IMR-90 (cell line): ENCODE measurements at regions not wholly inside any gene's neighbourhood (a gene's known extent, or its start where the extent isn't known, plus 50 kb on each side); places are given as distances from the start of the nearest gene placed in this dataset.

ENCODE experiments used
- ATAC-seq: fragments of 200-7000 bp; cut with Tn5 transposase; 2 replicates; pipeline ENCODE4 v1.9.1; 2020; ENCODE audit warnings: low read depth, mild to moderate bottlenecking, moderate library complexity
- BruUV-seq: library from RNA; stranded (reverse); fragments of 400-500 nt; replicated peaks from 2 replicates; lab custom pipeline; 2021; lab: Mats Ljungman, UMichigan
- CTCF ChIA-PET: fragments of 300-600 bp; formaldehyde crosslinking; extraction: SDS; loops from one replicate; lab custom pipeline; 2021; ENCODE audit warnings: antibody characterized with exemption; lab: Yijun Ruan, JAX
- POLR2A ChIA-PET: fragments of 300-600 bp; sonication (Branson Sonifier 250); formaldehyde crosslinking; loops from one replicate; lab custom pipeline; 2022; ENCODE audit warnings: antibody characterized with exemption; ENCODE audit not compliant: unreplicated experiment; lab: Charles Lee
- DNase-seq: peaks from one replicate; pipeline ENCODE4 v3.0.0; 2013
- H2AFZ ChIP-seq: replicated peaks from 2 replicates; pipeline ENCODE3; 2013; ENCODE audit warnings: low read length, mild to moderate bottlenecking; ENCODE audit not compliant: poor library complexity
- H2AK5ac ChIP-seq: 2 replicates; pipeline ENCODE4 v1.6.1; 2013; ENCODE audit warnings: low read depth, low read length, inconsistent platforms
- H2AK9ac ChIP-seq: replicated peaks from 2 replicates; pipeline ENCODE3; 2013; ENCODE audit warnings: mild to moderate bottlenecking, low read depth, low read length, moderate library complexity; ENCODE audit not compliant: poor library complexity
- H2BK120ac ChIP-seq: 2 replicates; pipeline ENCODE4 v1.6.1; 2013; ENCODE audit warnings: low read depth, low read length, inconsistent platforms
- H2BK15ac ChIP-seq: 3 replicates; pipeline ENCODE4 v1.6.1; 2013; ENCODE audit warnings: low read depth, low read length, inconsistent platforms
- H2BK20ac ChIP-seq: 2 replicates; pipeline ENCODE4 v1.6.1; 2013; ENCODE audit warnings: low read depth, mild to moderate bottlenecking, inconsistent platforms, low read length, moderate library complexity
- H2BK5ac ChIP-seq: 2 replicates; pipeline ENCODE4 v1.6.1; 2013; ENCODE audit warnings: mild to moderate bottlenecking, low read depth, low read length, inconsistent platforms; ENCODE audit not compliant: poor library complexity, severe bottlenecking
- H3K14ac ChIP-seq: replicated peaks from 2 replicates; pipeline ENCODE4 v1.6.1; 2013; ENCODE audit warnings: low read depth, low read length, inconsistent platforms
- H3K18ac ChIP-seq: 2 replicates; pipeline ENCODE4 v1.6.1; 2013; ENCODE audit warnings: low read depth, low read length, control low read depth
- H3K23ac ChIP-seq: 2 replicates; pipeline ENCODE4 v1.6.1; 2013; ENCODE audit warnings: low read depth, low read length, inconsistent platforms
- H3K27ac ChIP-seq: 2 replicates; pipeline ENCODE4 v1.5.1; 2013; ENCODE audit warnings: mild to moderate bottlenecking, control low read depth, low read length; ENCODE audit not compliant: insufficient read depth
- H3K27me3 ChIP-seq: 2 replicates; pipeline ENCODE4 v1.6.1; 2013; ENCODE audit warnings: low read length; ENCODE audit not compliant: control insufficient read depth, insufficient read depth
- H3K36me3 ChIP-seq: 2 replicates; pipeline ENCODE4 v1.6.1; 2013; ENCODE audit warnings: low read length, mixed read lengths; ENCODE audit not compliant: control insufficient read depth, insufficient read depth
- H3K4ac ChIP-seq: 2 replicates; pipeline ENCODE4 v1.6.1; 2013; ENCODE audit warnings: low read depth, low read length, inconsistent platforms
- H3K4me1 ChIP-seq: 2 replicates; pipeline ENCODE4 v1.6.1; 2013; ENCODE audit warnings: low read length, mixed read lengths; ENCODE audit not compliant: control insufficient read depth, insufficient read depth
- H3K4me2 ChIP-seq: 2 replicates; pipeline ENCODE4 v1.6.1; 2013; ENCODE audit warnings: low read depth, mild to moderate bottlenecking, control low read depth, low read length, moderate library complexity
- H3K4me3 ChIP-seq: 2 replicates; pipeline ENCODE4 v1.5.1; 2013; ENCODE audit warnings: low read depth, mild to moderate bottlenecking, control low read depth, low read length, moderate library complexity; ENCODE audit not compliant: insufficient read depth
- H3K56ac ChIP-seq: 2 replicates; pipeline ENCODE4 v1.6.1; 2013; ENCODE audit warnings: low read length, inconsistent platforms; ENCODE audit not compliant: insufficient read depth; ENCODE audit errors: extremely low read depth
- H3K79me1 ChIP-seq, 2 experiments: 2 replicates each; pipeline ENCODE4 v1.6.1; 2013; ENCODE audit warnings: low read length in 2 of 2, inconsistent platforms in 1 of 2, low read depth in 1 of 2
- H3K9ac ChIP-seq: 2 replicates; pipeline ENCODE4 v1.6.1; 2013; ENCODE audit warnings: low read depth, low read length, control low read depth
- H3K9me1 ChIP-seq: 2 replicates; pipeline ENCODE4 v1.6.1; 2013; ENCODE audit warnings: low read length, inconsistent platforms; ENCODE audit not compliant: insufficient read depth
- H3K9me3 ChIP-seq: 2 replicates; pipeline ENCODE4 v1.6.1; 2013; ENCODE audit warnings: low read length; ENCODE audit not compliant: control insufficient read depth, insufficient read depth
- H4K20me1 ChIP-seq: 2 replicates; pipeline ENCODE4 v1.6.1; 2013; ENCODE audit warnings: low read length, inconsistent platforms; ENCODE audit not compliant: insufficient read depth
- H4K5ac ChIP-seq: 2 replicates; pipeline ENCODE4 v1.6.1; 2013; ENCODE audit warnings: mild to moderate bottlenecking, low read depth, low read length, control low read depth
- H4K8ac ChIP-seq, 2 experiments: 2 replicates each; pipeline ENCODE4 v1.6.1; 2013; ENCODE audit warnings: low read depth in 2 of 2, low read length in 2 of 2, control low read depth in 1 of 2, inconsistent platforms in 1 of 2
- H4K91ac ChIP-seq: 2 replicates; pipeline ENCODE4 v1.6.1; 2013; ENCODE audit warnings: low read depth, low read length, inconsistent platforms; ENCODE audit not compliant: insufficient read depth
- BHLHE40 ChIP-seq: fragments of 150-350 bp; IDR thresholded peaks from 2 replicates; pipeline ENCODE4 v1.6.1; 2016; ENCODE audit warnings: mild to moderate bottlenecking, low read depth, low read length
- CEBPB ChIP-seq: IDR thresholded peaks from 2 replicates; pipeline ENCODE4 v1.6.1; 2012; ENCODE audit warnings: low read depth, low read length, improper control_type of control experiment
- CHD1 ChIP-seq: IDR thresholded peaks from 2 replicates; pipeline ENCODE4 v1.6.1; 2012; ENCODE audit warnings: low read depth, low read length, improper control_type of control experiment
- ELK1 ChIP-seq: fragments of 150-350 bp; IDR thresholded peaks from 2 replicates; pipeline ENCODE4 v1.6.1; 2016; ENCODE audit warnings: low read depth, mild to moderate bottlenecking, low read length, moderate library complexity, borderline replicate concordance
- FOS ChIP-seq: fragments of 150-350 bp; IDR thresholded peaks from 2 replicates; pipeline ENCODE4 v1.6.1; 2016; ENCODE audit warnings: low read depth, low read length
- MAZ ChIP-seq: IDR thresholded peaks from 2 replicates; pipeline ENCODE4 v1.6.1; 2012; ENCODE audit warnings: low read depth, mild to moderate bottlenecking, low read length, improper control_type of control experiment, moderate library complexity, borderline replicate concordance
- MXI1 ChIP-seq: IDR thresholded peaks from 2 replicates; pipeline ENCODE4 v1.6.1; 2012; ENCODE audit warnings: low read depth, mild to moderate bottlenecking, low read length, moderate library complexity, borderline replicate concordance
- NFE2L2 ChIP-seq: fragments of 150-350 bp; IDR thresholded peaks from 2 replicates; pipeline ENCODE4 v1.6.1; 2016; ENCODE audit warnings: low read depth, mild to moderate bottlenecking, low read length
- RAD21 ChIP-seq: IDR thresholded peaks from 2 replicates; pipeline ENCODE4 v1.6.1; 2012; ENCODE audit warnings: low read length, improper control_type of control experiment
- RFX5 ChIP-seq: IDR thresholded peaks from 2 replicates; pipeline ENCODE4 v1.8.0; 2012; ENCODE audit warnings: low read depth, mild to moderate bottlenecking, low read length, moderate library complexity
- SMC3 ChIP-seq: fragments of 150-350 bp; IDR thresholded peaks from 2 replicates; pipeline ENCODE4 v1.6.1; 2016; ENCODE audit warnings: low read depth, mild to moderate bottlenecking, antibody characterized with exemption, low read length, moderate library complexity
- WGBS, 2 experiments: methylation state at CpG; one replicate each; pipeline versions ENCODE4 v1.1.5 to v1.1.7; 2013; ENCODE audit warnings: missing lambda C conversion rate in 2 of 2; ENCODE audit not compliant: insufficient read length in 1 of 2; ENCODE audit errors: extremely low coverage in 2 of 2; 5-methylcytosine and 5-hydroxymethylcytosine counted together
- dilution Hi-C: fragments of 300-500 bp; cut with HindIII; formaldehyde crosslinking; loops from one replicate; pipeline ENCODE4 v1.14.3; 2018; ENCODE audit warnings: low sequenced_read_pairs; ENCODE audit not compliant: unreplicated experiment
- in situ Hi-C: fragments of 300-500 bp; cut with MboI; formaldehyde crosslinking; loops from 3 replicates; pipeline ENCODE4 v1.14.3; 2019; ENCODE audit warnings: low sequenced_read_pairs, inconsistent platforms, mixed read lengths
- intact Hi-C: fragments of 100-400 bp; cut with micrococcal nuclease; formaldehyde crosslinking; loops from 2 replicates; pipeline ENCODE4 v1.10.0; 2022
- TF ChIP-seq, protein P1 (sequence below): fragments of 150-350 bp; IDR thresholded peaks from 2 replicates; pipeline ENCODE4 v1.6.1; 2017; ENCODE audit warnings: mild to moderate bottlenecking, antibody characterized with exemption, low read length, low read depth
- TF ChIP-seq, protein P2 (sequence below): conservative IDR thresholded peaks from 2 replicates; pipeline ENCODE4 v1.5.1; 2012; ENCODE audit warnings: mild to moderate bottlenecking, low read depth, low read length, improper control_type of control experiment

DNA sequence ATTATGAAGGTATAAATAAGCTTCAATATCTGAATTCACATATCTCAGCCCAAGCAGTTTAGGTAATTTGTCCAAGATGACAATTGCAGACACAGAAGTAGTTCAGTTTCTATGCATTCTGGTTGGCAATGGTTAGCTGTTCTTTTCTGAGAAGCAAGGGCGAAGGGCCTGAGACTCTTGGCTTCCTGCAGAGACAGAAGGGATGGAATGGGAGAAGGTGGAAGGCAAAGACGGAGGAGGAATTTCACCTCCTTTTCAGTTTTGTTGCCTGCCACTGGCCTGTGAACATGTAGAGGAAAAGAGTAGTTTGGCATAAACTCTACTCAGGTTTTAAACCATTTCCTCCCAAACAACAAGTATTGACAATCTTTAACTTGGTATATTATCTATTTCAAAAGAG, 180.7 kb upstream of the HS3ST5 start:
- ChIA-PET POLR2A (no interaction called here), CTCF (interaction anchor here (0.6 kb wide), 1 partner anchor 131 kb away, joined by 3 read pairs; no protein-coding TSS in a partner anchor)
- H3K56ac ChIP-seq: no peak overlapping the region
- H2BK15ac ChIP-seq: no peak overlapping the region
- no peaks in the 10 kb centered on the region for H3K4me1 ChIP-seq
- no peak overlapping the region for H3K14ac ChIP-seq
- no peak overlapping the region for H3K4me2 ChIP-seq
- H2AK5ac ChIP-seq: no peak overlapping the region
- H3K27ac ChIP-seq: no peak overlapping the region
- dilution Hi-C loops (no loop called here), in situ Hi-C loops (no loop called here), intact Hi-C loops (no loop called here)
- no peak overlapping the region for H3K23ac ChIP-seq
- H3K9ac ChIP-seq: no peak overlapping the region
- no peak overlapping the region for H2BK120ac ChIP-seq
- H3K36me3 ChIP-seq: no peaks in the 10 kb centered on the region
- no peak overlapping the region for H3K4ac ChIP-seq
- no peaks in the 10 kb centered on the region for H3K27me3 ChIP-seq
- no peak overlapping the region for H3K18ac ChIP-seq
- H3K4me3 ChIP-seq: no peak overlapping the region
- H3K9me1 ChIP-seq: no peaks in the 10 kb centered on the region
- H2BK5ac ChIP-seq: no peak overlapping the region
- no peak overlapping the region for H2AK9ac ChIP-seq
- no CpG with 5 or more reads among the region's 2 CpGs for WGBS, 2 experiments
- no peaks in the 10 kb centered on the region for H3K79me1 ChIP-seq
- no peak overlapping the region for H2BK20ac ChIP-seq
- no peak overlapping the region for H4K8ac ChIP-seq
- H4K5ac ChIP-seq: no peak overlapping the region
- H4K20me1 ChIP-seq: no peaks in the 10 kb centered on the region
- H3K9me3 ChIP-seq: peaks cover 3% of the 10 kb centered on the region; the same call in 1 of the 2 replicates
- DNase-seq: no peak
- H4K91ac ChIP-seq: no peak overlapping the region
- no peak for ATAC-seq
- no TSS peak for BruUV-seq
- H2AFZ ChIP-seq: no peak overlapping the region
- TF ChIP-seq MAZ (no peak), MXI1 (no peak), FOS (no peak), CEBPB (no peak), SMC3 (no peak), ELK1 (no peak), RAD21 (no peak), CHD1 (no peak), RFX5 (no peak), NFE2L2 (no peak), BHLHE40 (no peak)
- TF ChIP-seq, protein P1, sequence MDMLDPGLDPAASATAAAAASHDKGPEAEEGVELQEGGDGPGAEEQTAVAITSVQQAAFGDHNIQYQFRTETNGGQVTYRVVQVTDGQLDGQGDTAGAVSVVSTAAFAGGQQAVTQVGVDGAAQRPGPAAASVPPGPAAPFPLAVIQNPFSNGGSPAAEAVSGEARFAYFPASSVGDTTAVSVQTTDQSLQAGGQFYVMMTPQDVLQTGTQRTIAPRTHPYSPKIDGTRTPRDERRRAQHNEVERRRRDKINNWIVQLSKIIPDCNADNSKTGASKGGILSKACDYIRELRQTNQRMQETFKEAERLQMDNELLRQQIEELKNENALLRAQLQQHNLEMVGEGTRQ: no peak
- TF ChIP-seq, protein P2, sequence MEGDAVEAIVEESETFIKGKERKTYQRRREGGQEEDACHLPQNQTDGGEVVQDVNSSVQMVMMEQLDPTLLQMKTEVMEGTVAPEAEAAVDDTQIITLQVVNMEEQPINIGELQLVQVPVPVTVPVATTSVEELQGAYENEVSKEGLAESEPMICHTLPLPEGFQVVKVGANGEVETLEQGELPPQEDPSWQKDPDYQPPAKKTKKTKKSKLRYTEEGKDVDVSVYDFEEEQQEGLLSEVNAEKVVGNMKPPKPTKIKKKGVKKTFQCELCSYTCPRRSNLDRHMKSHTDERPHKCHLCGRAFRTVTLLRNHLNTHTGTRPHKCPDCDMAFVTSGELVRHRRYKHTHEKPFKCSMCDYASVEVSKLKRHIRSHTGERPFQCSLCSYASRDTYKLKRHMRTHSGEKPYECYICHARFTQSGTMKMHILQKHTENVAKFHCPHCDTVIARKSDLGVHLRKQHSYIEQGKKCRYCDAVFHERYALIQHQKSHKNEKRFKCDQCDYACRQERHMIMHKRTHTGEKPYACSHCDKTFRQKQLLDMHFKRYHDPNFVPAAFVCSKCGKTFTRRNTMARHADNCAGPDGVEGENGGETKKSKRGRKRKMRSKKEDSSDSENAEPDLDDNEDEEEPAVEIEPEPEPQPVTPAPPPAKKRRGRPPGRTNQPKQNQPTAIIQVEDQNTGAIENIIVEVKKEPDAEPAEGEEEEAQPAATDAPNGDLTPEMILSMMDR: no peak
